ENCODE measurements at regions not wholly inside any gene's neighbourhood (a gene's known extent, or its start where the extent isn't known, plus 50 kb on each side); places are given as distances from the start of the nearest gene placed in this dataset.

GRCh38 chr14:106843386-106843785 is 1317.0 kb downstream of the TMEM121 start:
- no peak overlapping the region for H3K4me3 ChIP-seq (ENCODE audit: low read depth, low read length)
- no peak for TF ChIP-seq CTCF (IDR thresholded peaks at IDR 0.05; ENCODE audit: insufficient read depth, low read length)
- DNase-seq (ENCODE audit: low read depth), result no peak

GRCh38 chr14:106843951-106844483 is 1317.6 kb downstream of the TMEM121 start:
- no peak for DNase-seq (ENCODE audit: low read depth)
- no peak overlapping the region for H3K4me3 ChIP-seq (ENCODE audit: low read depth, low read length)
- no peak for TF ChIP-seq CTCF (IDR thresholded peaks at IDR 0.05; ENCODE audit: insufficient read depth, low read length)

GRCh38 chr14:106844608-106845285 is 1318.4 kb downstream of the TMEM121 start:
- H3K4me3 ChIP-seq (ENCODE audit: low read depth, low read length), result no peak overlapping the region
- no peak for DNase-seq (ENCODE audit: low read depth)
- TF ChIP-seq CTCF (IDR thresholded peaks at IDR 0.05; ENCODE audit: insufficient read depth, low read length), result no peak

GRCh38 chr14:106845286-106846087 is 1319.1 kb downstream of the TMEM121 start:
- no peak for TF ChIP-seq CTCF (IDR thresholded peaks at IDR 0.05; ENCODE audit: insufficient read depth, low read length)
- no peak for DNase-seq (ENCODE audit: low read depth)
- H3K4me3 ChIP-seq (ENCODE audit: low read depth, low read length), result no peak overlapping the region

GRCh38 chr14:106846218-106846617 is 1319.8 kb downstream of the TMEM121 start:
- TF ChIP-seq CTCF (IDR thresholded peaks at IDR 0.05; ENCODE audit: insufficient read depth, low read length), result no peak
- DNase-seq (ENCODE audit: low read depth), result no peak
- H3K4me3 ChIP-seq (ENCODE audit: low read depth, low read length), result no peak overlapping the region

- TF ChIP-seq CTCF (IDR thresholded peaks at IDR 0.05; ENCODE audit: insufficient read depth, low read length), result no peak
- DNase-seq (ENCODE audit: low read depth), result no peak
- no peak overlapping the region for H3K4me3 ChIP-seq (ENCODE audit: low read depth, low read length)
These were observed 1322.1 kb downstream of the TMEM121 start for GRCh38 chr14:106848330-106849121.
